ENCODE measurements at regions not wholly inside any gene's neighbourhood (a gene's known extent, or its start where the extent isn't known, plus 50 kb on each side); places are given as distances from the start of the nearest gene placed in this dataset.

DNA sequence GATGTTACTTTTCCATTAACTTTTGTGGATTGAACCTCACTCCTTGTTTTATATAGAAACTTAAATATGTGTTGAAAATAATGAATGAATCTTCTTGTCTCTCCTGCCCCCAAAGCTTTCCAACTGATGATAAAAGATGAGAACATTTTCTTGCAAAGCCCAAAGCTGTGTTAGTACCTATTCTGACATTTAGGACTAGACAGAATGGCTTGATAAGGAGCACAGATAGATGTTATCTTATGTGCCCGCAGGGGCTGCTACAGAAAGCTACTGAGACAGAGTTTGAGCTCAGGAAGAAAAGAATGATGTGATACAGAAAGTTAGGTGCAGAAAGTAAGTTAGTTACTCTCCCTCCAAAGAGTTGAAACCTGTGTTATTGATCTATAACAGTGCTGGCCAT lies 109.4 kb upstream of the ATP11B start:
- TF ChIP-seq EGR1 (IDR thresholded peaks at IDR 0.05; ENCODE audit: low read depth in 2 of 2) = no peak
- TF ChIP-seq FOXA1 (IDR thresholded peaks at IDR 0.05) = no peak
- TF ChIP-seq, protein P1, sequence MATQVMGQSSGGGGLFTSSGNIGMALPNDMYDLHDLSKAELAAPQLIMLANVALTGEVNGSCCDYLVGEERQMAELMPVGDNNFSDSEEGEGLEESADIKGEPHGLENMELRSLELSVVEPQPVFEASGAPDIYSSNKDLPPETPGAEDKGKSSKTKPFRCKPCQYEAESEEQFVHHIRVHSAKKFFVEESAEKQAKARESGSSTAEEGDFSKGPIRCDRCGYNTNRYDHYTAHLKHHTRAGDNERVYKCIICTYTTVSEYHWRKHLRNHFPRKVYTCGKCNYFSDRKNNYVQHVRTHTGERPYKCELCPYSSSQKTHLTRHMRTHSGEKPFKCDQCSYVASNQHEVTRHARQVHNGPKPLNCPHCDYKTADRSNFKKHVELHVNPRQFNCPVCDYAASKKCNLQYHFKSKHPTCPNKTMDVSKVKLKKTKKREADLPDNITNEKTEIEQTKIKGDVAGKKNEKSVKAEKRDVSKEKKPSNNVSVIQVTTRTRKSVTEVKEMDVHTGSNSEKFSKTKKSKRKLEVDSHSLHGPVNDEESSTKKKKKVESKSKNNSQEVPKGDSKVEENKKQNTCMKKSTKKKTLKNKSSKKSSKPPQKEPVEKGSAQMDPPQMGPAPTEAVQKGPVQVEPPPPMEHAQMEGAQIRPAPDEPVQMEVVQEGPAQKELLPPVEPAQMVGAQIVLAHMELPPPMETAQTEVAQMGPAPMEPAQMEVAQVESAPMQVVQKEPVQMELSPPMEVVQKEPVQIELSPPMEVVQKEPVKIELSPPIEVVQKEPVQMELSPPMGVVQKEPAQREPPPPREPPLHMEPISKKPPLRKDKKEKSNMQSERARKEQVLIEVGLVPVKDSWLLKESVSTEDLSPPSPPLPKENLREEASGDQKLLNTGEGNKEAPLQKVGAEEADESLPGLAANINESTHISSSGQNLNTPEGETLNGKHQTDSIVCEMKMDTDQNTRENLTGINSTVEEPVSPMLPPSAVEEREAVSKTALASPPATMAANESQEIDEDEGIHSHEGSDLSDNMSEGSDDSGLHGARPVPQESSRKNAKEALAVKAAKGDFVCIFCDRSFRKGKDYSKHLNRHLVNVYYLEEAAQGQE (IDR thresholded peaks at IDR 0.05) = no peak
- TF ChIP-seq, protein P2, sequence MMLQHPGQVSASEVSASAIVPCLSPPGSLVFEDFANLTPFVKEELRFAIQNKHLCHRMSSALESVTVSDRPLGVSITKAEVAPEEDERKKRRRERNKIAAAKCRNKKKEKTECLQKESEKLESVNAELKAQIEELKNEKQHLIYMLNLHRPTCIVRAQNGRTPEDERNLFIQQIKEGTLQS (IDR thresholded peaks at IDR 0.05) = no peak
- TF ChIP-seq YY1 (IDR thresholded peaks at IDR 0.05) = no peak
- TF ChIP-seq RAD21 (IDR thresholded peaks at IDR 0.05) = no peak
- no peak for TF ChIP-seq FOXA2 (IDR thresholded peaks at IDR 0.05)
- TF ChIP-seq, protein P3, sequence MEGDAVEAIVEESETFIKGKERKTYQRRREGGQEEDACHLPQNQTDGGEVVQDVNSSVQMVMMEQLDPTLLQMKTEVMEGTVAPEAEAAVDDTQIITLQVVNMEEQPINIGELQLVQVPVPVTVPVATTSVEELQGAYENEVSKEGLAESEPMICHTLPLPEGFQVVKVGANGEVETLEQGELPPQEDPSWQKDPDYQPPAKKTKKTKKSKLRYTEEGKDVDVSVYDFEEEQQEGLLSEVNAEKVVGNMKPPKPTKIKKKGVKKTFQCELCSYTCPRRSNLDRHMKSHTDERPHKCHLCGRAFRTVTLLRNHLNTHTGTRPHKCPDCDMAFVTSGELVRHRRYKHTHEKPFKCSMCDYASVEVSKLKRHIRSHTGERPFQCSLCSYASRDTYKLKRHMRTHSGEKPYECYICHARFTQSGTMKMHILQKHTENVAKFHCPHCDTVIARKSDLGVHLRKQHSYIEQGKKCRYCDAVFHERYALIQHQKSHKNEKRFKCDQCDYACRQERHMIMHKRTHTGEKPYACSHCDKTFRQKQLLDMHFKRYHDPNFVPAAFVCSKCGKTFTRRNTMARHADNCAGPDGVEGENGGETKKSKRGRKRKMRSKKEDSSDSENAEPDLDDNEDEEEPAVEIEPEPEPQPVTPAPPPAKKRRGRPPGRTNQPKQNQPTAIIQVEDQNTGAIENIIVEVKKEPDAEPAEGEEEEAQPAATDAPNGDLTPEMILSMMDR (IDR thresholded peaks at IDR 0.05; ENCODE audit: low read depth, low read length, missing input control) = no peak
- no peak for TF ChIP-seq SP1 (IDR thresholded peaks at IDR 0.05)
- TF ChIP-seq JUND (IDR thresholded peaks at IDR 0.05) = no peak
- TF ChIP-seq HNF4G (IDR thresholded peaks at IDR 0.05) = no peak
- no peak for TF ChIP-seq GABPA (IDR thresholded peaks at IDR 0.05 in 1 of 2, conservative IDR thresholded peaks at IDR 0.05 in 1 of 2)
- no peak for TF ChIP-seq NR2F2 (IDR thresholded peaks at IDR 0.05)
- TF ChIP-seq RXRA (IDR thresholded peaks at IDR 0.05) = no peak
- no peak for TF ChIP-seq HNF4A (conservative IDR thresholded peaks at IDR 0.05)
- TF ChIP-seq, protein P4, sequence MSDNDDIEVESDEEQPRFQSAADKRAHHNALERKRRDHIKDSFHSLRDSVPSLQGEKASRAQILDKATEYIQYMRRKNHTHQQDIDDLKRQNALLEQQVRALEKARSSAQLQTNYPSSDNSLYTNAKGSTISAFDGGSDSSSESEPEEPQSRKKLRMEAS (IDR thresholded peaks at IDR 0.05) = no peak
- no peak for DNase-seq (ENCODE audit: low spot score)
- no peak overlapping the region for H3K4me3 ChIP-seq (ENCODE audit: low read depth in 1 of 3, low read length in 3 of 3)
- H3K4me1 ChIP-seq (ENCODE audit: control insufficient read depth in 4 of 4, insufficient read depth in 4 of 4, low read length in 3 of 4) = peaks cover 0 to 14% (median 8%) of the 10 kb centered on the region in 4 donors
- 6% methylated on average over 1 of the region's 1 CpG for WGBS
- no peaks in the 10 kb centered on the region for H3K27me3 ChIP-seq (ENCODE audit: control insufficient read depth in 4 of 4, insufficient read depth in 4 of 4, low read length in 3 of 4)
- H3K27ac ChIP-seq (ENCODE audit: low read depth in 1 of 2, low read length in 2 of 2) = no peak overlapping the region
- no peak overlapping the region for H3K9ac ChIP-seq (ENCODE audit: low read depth in 1 of 2, low read length in 2 of 2)
- H3K9me3 ChIP-seq (ENCODE audit: control insufficient read depth in 4 of 4, low read length in 3 of 4) = no peaks in the 10 kb centered on the region
- no peaks in the 10 kb centered on the region for H3K36me3 ChIP-seq (ENCODE audit: control insufficient read depth in 4 of 4, insufficient read depth in 3 of 4, low read depth in 1 of 4, low read length in 3 of 4)

DNA sequence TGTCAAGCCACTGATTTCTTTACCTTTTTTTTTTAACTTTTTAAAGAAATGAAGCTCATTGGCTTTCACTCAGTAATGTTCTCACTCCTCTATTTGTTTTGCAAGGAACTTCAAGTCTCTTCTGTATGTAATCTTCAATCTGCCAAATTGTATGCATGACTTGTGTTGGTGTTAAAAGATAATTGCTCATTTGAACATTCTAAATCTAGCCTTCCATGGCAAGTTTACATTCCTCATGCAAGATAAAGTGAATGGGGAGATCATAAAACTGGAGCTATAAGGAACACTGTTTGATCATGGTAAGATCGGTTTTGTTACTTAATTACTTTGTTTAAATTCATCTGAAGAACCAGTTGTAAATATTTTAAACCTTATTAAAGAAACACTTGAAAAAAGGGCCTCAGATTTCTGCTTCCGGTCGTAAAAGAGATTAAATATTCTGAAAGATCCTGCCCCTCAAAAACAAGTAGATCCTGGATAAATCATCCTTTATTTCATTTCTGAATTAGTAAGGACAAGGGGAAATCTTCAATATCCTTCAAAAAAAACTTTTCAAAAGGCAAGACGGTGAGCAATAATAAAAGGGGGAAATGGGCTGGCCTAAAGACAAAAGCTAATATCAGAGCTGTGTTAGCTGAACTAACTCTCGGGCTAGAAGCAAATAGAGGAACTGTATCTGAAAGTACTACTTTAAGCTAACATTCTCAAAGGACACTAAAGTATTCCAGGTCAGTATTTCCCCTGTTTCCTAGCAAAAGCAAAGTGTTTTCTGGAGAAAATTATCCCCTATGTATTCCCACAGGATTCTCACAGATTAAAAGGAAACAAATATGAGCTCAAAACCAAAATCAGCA lies 107.0 kb upstream of the ATP11B start:
- WGBS = 65% methylated on average over 5 of the region's 5 CpGs
- H3K27ac ChIP-seq (ENCODE audit: low read depth in 1 of 2, low read length in 2 of 2) = no peak overlapping the region
- no peak for DNase-seq (ENCODE audit: low spot score)
- no peak overlapping the region for H3K4me3 ChIP-seq (ENCODE audit: low read depth in 1 of 3, low read length in 3 of 3)
- H3K4me1 ChIP-seq (ENCODE audit: control insufficient read depth in 4 of 4, insufficient read depth in 4 of 4, low read length in 3 of 4) = peaks cover 0 to 14% (median 8%) of the 10 kb centered on the region in 4 donors
- H3K27me3 ChIP-seq (ENCODE audit: control insufficient read depth in 4 of 4, insufficient read depth in 4 of 4, low read length in 3 of 4) = no peaks in the 10 kb centered on the region
- H3K36me3 ChIP-seq (ENCODE audit: control insufficient read depth in 4 of 4, insufficient read depth in 3 of 4, low read depth in 1 of 4, low read length in 3 of 4) = no peaks in the 10 kb centered on the region
- no peak overlapping the region for H3K9ac ChIP-seq (ENCODE audit: low read depth in 1 of 2, low read length in 2 of 2)
- no peaks in the 10 kb centered on the region for H3K9me3 ChIP-seq (ENCODE audit: control insufficient read depth in 4 of 4, low read length in 3 of 4)
- TF ChIP-seq, protein P3 (IDR thresholded peaks at IDR 0.05; ENCODE audit: low read depth, low read length, missing input control) = no peak
- TF ChIP-seq, protein P4 (IDR thresholded peaks at IDR 0.05) = no peak
- TF ChIP-seq JUND (IDR thresholded peaks at IDR 0.05) (no peak), SP1 (IDR thresholded peaks at IDR 0.05) (no peak), NR2F2 (IDR thresholded peaks at IDR 0.05) (no peak), RAD21 (IDR thresholded peaks at IDR 0.05) (no peak), GABPA (IDR thresholded peaks at IDR 0.05 in 1 of 2, conservative IDR thresholded peaks at IDR 0.05 in 1 of 2) (no peak), EGR1 (IDR thresholded peaks at IDR 0.05; ENCODE audit: low read depth in 2 of 2) (no peak), RXRA (IDR thresholded peaks at IDR 0.05) (no peak), HNF4A (conservative IDR thresholded peaks at IDR 0.05) (no peak), FOXA2 (IDR thresholded peaks at IDR 0.05) (no peak), FOXA1 (IDR thresholded peaks at IDR 0.05) (no peak), HNF4G (IDR thresholded peaks at IDR 0.05) (no peak), TAF1 (conservative IDR thresholded peaks at IDR 0.05) (no peak), YY1 (IDR thresholded peaks at IDR 0.05) (no peak)
- TF ChIP-seq, protein P5, sequence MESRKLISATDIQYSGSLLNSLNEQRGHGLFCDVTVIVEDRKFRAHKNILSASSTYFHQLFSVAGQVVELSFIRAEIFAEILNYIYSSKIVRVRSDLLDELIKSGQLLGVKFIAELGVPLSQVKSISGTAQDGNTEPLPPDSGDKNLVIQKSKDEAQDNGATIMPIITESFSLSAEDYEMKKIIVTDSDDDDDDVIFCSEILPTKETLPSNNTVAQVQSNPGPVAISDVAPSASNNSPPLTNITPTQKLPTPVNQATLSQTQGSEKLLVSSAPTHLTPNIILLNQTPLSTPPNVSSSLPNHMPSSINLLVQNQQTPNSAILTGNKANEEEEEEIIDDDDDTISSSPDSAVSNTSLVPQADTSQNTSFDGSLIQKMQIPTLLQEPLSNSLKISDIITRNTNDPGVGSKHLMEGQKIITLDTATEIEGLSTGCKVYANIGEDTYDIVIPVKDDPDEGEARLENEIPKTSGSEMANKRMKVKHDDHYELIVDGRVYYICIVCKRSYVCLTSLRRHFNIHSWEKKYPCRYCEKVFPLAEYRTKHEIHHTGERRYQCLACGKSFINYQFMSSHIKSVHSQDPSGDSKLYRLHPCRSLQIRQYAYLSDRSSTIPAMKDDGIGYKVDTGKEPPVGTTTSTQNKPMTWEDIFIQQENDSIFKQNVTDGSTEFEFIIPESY (IDR thresholded peaks at IDR 0.05) = no peak
- TF ChIP-seq, protein P2 (IDR thresholded peaks at IDR 0.05) = no peak
